Hepatocyte (in vitro differentiated cells): ENCODE measurements at regions not wholly inside any gene's neighbourhood (a gene's known extent, or its start where the extent isn't known, plus 50 kb on each side); places are given as distances from the start of the nearest gene placed in this dataset.

Source experiments
- DNase-seq: peaks from one replicate; pipeline ENCODE4 v3.0.0-alpha.2; 2016; ENCODE audit warnings: low spot score
- H2AFZ ChIP-seq: fragments of 200-600 bp; sonication (generic); 2 replicates; pipeline ENCODE4 v1.6.0; 2016; ENCODE audit warnings: antibody characterized with exemption, mild to moderate bottlenecking
- H3K27ac ChIP-seq: fragments of 200-600 bp; sonication (generic); 2 replicates; pipeline ENCODE4 v1.5.1; 2016; ENCODE audit warnings: mild to moderate bottlenecking
- H3K27me3 ChIP-seq: fragments of 200-600 bp; sonication (generic); 2 replicates; pipeline ENCODE4 v1.6.1; 2016
- H3K36me3 ChIP-seq: fragments of 200-600 bp; sonication (generic); replicated peaks from 2 replicates; pipeline ENCODE4 v1.5.1; 2016; ENCODE audit warnings: low read depth; ENCODE audit not compliant: insufficient read depth
- H3K4me1 ChIP-seq: fragments of 200-600 bp; sonication (generic); 2 replicates; pipeline ENCODE4 v1.5.1; 2016; ENCODE audit warnings: mild to moderate bottlenecking, moderate library complexity; ENCODE audit not compliant: insufficient read depth
- H3K4me2 ChIP-seq: fragments of 200-600 bp; sonication (generic); 2 replicates; pipeline ENCODE4 v1.6.0; 2016
- H3K4me3 ChIP-seq: fragments of 200-600 bp; sonication (generic); 2 replicates; pipeline ENCODE4 v1.5.1; 2016; ENCODE audit warnings: mild to moderate bottlenecking
- H3K79me2 ChIP-seq: fragments of 200-600 bp; sonication (generic); 2 replicates; pipeline ENCODE4 v1.6.0; 2017; ENCODE audit warnings: mild to moderate bottlenecking
- H3K9me2 ChIP-seq: fragments of 200-600 bp; sonication (generic); replicated peaks from 2 replicates; pipeline ENCODE4 v1.6.0; 2017; ENCODE audit warnings: mild to moderate bottlenecking; ENCODE audit not compliant: insufficient read depth
- H3K9me3 ChIP-seq: fragments of 200-600 bp; sonication (generic); 2 replicates; pipeline ENCODE4 v1.5.1; 2016; ENCODE audit warnings: low read depth, mild to moderate bottlenecking
- H4K20me1 ChIP-seq: fragments of 200-600 bp; sonication (generic); 2 replicates; pipeline ENCODE4 v1.6.0; 2016; ENCODE audit warnings: mild to moderate bottlenecking; ENCODE audit not compliant: insufficient read depth, poor library complexity, severe bottlenecking
- CTCF ChIP-seq: fragments of 200-600 bp; sonication (generic); IDR thresholded peaks from 2 replicates; pipeline ENCODE4 v1.5.1; 2016; ENCODE audit warnings: antibody characterized with exemption, mild to moderate bottlenecking; ENCODE audit not compliant: poor library complexity
- EZH2 ChIP-seq: fragments of 200-600 bp; sonication (generic); IDR thresholded peaks from 2 replicates; pipeline ENCODE4 v1.6.1; 2016; ENCODE audit warnings: antibody characterized with exemption, mild to moderate bottlenecking, borderline replicate concordance
- EZH2phosphoT487 ChIP-seq: fragments of 200-600 bp; sonication (generic); IDR thresholded peaks from one replicate; pipeline ENCODE4 v1.6.1; 2018; ENCODE audit warnings: antibody characterized with exemption, mild to moderate bottlenecking, low read depth, moderate library complexity; ENCODE audit not compliant: unreplicated experiment, severe bottlenecking
- WGBS: methylation state at CpG from one replicate; pipeline ENCODE4 v1.1.6; 2016; ENCODE audit warnings: low lambda C conversion rate; ENCODE audit errors: missing lambda C conversion rate; 5-methylcytosine and 5-hydroxymethylcytosine counted together

GRCh38 chr10:123544986-123545385 is 121.2 kb upstream of the GPR26 start:
- peaks cover 7% of the 10 kb centered on the region for H3K27me3 ChIP-seq
- no peak overlapping the region for H3K27ac ChIP-seq
- H3K4me2 ChIP-seq = no peak overlapping the region
- H2AFZ ChIP-seq = no peak overlapping the region
- H3K79me2 ChIP-seq = no peaks in the 10 kb centered on the region
- H3K4me3 ChIP-seq = no peak overlapping the region
- H3K4me1 ChIP-seq = no peaks in the 10 kb centered on the region
- no peaks in the 10 kb centered on the region for H4K20me1 ChIP-seq
- H3K9me2 ChIP-seq = no peaks in the 10 kb centered on the region
- no peaks in the 10 kb centered on the region for H3K9me3 ChIP-seq
- TF ChIP-seq EZH2phosphoT487 (no peak), EZH2 (no peak), CTCF (no peak)
- no peaks in the 10 kb centered on the region for H3K36me3 ChIP-seq
- DNase-seq = no peak
- WGBS = 88% methylated on average over 3 of the region's 3 CpGs

GRCh38 chr10:123548770-123549169 is 117.4 kb upstream of the GPR26 start:
- DNase-seq = no peak
- H3K9me2 ChIP-seq = no peaks in the 10 kb centered on the region

GRCh38 chr10:123549761-123550454 is 116.2 kb upstream of the GPR26 start:
- no peak for DNase-seq
- peaks cover 15% of the 10 kb centered on the region for H3K27me3 ChIP-seq
- no peaks in the 10 kb centered on the region for H3K79me2 ChIP-seq

More at GRCh38 chr10:123548770-123549169, 117.4 kb upstream of the GPR26 start:
- peaks cover 3% of the 10 kb centered on the region for H3K27me3 ChIP-seq
- no peak overlapping the region for H3K4me3 ChIP-seq
- no peaks in the 10 kb centered on the region for H3K9me3 ChIP-seq
- H3K4me2 ChIP-seq = no peak overlapping the region
- no peaks in the 10 kb centered on the region for H3K4me1 ChIP-seq
- no peak overlapping the region for H2AFZ ChIP-seq
- TF ChIP-seq EZH2phosphoT487 = no peak
- no peaks in the 10 kb centered on the region for H3K79me2 ChIP-seq
- no peak overlapping the region for H3K27ac ChIP-seq
- H4K20me1 ChIP-seq = no peaks in the 10 kb centered on the region
- 96% methylated on average over 2 of the region's 2 CpGs for WGBS
- no peaks in the 10 kb centered on the region for H3K36me3 ChIP-seq

More at GRCh38 chr10:123549761-123550454, 116.2 kb upstream of the GPR26 start:
- H2AFZ ChIP-seq = no peak overlapping the region
- H3K4me2 ChIP-seq = no peak overlapping the region
- TF ChIP-seq EZH2 = no peak
- no peak for TF ChIP-seq EZH2phosphoT487
- no peak for TF ChIP-seq CTCF
- no peaks in the 10 kb centered on the region for H3K4me1 ChIP-seq
- no peaks in the 10 kb centered on the region for H3K9me3 ChIP-seq
- H3K36me3 ChIP-seq = no peaks in the 10 kb centered on the region
- no peak overlapping the region for H3K27ac ChIP-seq
- no peak overlapping the region for H3K4me3 ChIP-seq
- 89% methylated on average over 7 of the region's 7 CpGs for WGBS
- no peaks in the 10 kb centered on the region for H4K20me1 ChIP-seq
- H3K9me2 ChIP-seq = no peaks in the 10 kb centered on the region
